ENCODE measurements at regions not wholly inside any gene's neighbourhood (a gene's known extent, or its start where the extent isn't known, plus 50 kb on each side); places are given as distances from the start of the nearest gene placed in this dataset.

- DNase-seq = no peak
Measured at GRCh38 chr1:239263801-239264200, 122.6 kb upstream of the CHRM3 start.

GRCh38 chr1:239262538-239262937, 123.8 kb upstream of the CHRM3 start:
- no peak for DNase-seq

DNA sequence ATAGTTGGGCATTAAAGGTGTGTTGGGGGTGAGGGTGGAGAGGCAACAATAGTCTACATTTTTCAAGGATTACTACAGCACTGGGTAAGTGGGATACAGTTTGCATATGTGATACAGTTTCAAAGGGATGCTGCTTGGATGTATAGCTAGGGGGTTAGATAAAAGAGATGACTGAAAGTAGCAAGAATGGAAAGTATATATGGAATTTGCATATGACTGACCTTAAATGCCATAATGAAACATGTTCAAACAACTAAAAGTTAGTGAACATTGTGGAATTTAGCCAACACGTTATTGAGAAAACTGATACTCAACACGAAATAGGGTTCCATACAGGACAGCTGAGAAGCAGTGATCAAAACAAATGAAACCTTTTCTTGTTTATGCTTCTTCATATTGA, 124.8 kb upstream of the CHRM3 start:
- no peak for DNase-seq

- no peak for DNase-seq
Measured at GRCh38 chr1:239260842-239261241, 125.5 kb upstream of the CHRM3 start.

DNA sequence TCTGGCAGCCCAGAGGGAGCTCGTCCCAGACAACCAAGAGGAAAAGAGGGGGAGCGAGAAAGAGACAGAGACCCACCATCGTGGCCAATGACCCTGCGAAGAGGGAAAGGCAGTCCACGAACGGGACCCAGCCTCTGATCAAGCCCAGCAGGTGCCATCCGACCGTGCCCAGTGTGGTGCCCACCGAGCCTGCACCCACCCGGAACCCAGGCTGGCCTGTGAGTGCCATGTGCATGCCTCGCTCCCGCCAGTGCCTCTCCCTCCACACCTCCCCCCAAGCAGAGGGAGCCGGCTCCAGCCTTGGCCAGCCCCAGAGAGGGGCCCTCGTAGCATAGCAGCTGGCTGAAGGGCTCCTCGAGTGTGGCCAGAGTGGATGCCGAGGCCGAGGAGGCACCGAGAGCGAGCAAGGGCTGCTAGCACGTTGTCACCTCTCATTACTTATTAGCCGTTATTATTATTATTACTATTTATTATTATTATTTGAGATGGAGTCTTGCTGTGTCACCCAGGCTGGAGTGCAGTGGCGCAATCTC, 130.7 kb upstream of the CHRM3 start:
- no peak for DNase-seq

- no peak for DNase-seq
Measured at GRCh38 chr1:239254999-239255398, 131.4 kb upstream of the CHRM3 start.

DNA sequence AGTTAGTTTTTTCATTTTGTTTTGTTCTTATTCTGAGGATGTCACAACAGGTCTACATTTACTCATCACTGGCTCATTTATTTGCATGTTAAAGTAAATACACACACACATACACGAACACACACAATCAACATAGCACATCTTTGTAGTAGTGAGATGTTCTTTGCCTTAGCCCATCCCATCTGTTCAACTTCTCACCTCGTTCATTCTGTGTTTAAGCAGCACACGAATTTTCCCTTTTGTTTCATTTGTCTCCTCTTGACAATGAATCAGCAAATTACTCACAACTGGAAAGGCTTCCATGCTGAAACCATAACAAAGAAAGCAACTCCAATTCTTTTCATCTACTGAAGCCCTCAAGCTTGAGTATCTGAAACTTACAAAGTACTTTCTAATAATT, 133.3 kb upstream of the CHRM3 start:
- no peak for DNase-seq

DNA sequence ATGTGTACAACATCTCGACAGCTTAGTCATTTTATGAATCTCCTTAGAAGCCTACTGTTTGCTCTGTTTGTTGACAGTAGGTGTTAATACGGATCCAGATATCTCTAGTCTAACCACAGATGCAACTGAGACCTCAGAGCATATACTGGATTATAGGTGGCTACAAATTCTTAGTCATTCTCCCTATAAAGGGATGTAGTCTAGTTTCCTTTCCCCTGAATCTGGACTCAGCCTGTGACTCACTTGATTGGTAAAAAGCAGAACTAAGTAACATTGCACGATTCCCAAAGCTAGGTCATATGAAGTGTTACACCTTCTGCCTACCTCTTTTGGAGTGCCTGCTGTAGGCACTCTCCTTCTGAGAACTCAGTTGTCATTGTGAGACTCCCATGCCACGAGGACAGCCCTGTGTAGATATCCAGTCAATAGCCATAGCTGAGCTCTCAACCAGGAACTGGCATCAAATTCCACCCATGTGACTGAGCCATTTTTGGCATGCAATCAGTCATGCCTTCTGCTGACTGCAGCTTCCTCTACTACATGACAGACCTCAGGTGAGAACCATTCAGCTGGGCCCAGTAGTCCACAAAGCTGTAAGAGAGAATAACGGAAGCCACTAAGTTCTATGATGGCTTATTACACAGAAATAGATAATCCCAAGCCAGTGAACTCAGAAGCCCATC, 135.9 kb upstream of the CHRM3 start:
- DNase-seq = no peak

GRCh38 chr1:239247285-239247684, 139.1 kb upstream of the CHRM3 start:
- no peak for DNase-seq

- DNase-seq = no peak
Measured at GRCh38 chr1:239244084-239244483, 142.3 kb upstream of the CHRM3 start.

DNA sequence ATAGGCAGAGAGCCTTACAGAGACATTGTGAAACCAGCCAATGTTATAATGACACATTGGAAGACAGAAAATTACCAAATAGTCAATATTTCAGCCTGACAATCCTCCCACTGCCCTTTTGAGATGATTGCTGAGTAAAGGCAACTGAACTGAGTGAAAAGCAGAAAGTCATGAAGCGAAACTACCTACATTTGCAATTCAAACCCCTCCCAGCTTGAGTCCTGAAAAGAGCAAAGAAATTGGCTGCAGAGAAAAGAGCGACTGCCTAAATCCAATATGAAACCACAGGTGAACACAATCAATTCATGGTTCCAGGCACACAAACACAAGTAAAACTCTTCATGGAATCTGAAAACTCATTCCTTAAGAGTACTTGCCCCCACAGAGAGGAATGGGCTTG, 143.4 kb upstream of the CHRM3 start:
- DNase-seq = no peak

GRCh38 chr1:239242404-239242803, 144.0 kb upstream of the CHRM3 start:
- no peak for DNase-seq

GRCh38 chr1:239240736-239241135, 145.6 kb upstream of the CHRM3 start:
- DNase-seq = no peak

- DNase-seq = no peak
Measured at GRCh38 chr1:239239529-239239928, 146.8 kb upstream of the CHRM3 start.

GRCh38 chr1:239237912-239238311, 148.5 kb upstream of the CHRM3 start:
- no peak for DNase-seq

DNA sequence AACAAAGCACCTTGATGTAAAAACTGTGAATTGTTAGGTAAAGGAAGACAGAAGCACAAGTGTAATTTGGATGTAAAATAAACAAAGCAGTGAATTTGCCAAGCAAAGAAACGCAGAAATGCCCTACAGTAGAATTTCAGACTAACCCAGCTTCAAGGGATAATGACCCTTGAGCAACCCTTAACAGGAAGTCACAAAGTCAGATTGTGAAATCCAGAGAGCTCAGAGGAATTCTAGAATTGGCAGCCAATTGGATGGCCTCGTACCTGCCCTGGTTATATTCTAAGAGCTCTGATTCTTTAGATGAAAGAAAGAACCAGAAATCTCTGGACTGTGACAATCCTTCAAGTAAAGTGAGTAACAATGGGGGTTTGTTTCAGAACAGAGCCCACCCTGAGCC, 152.7 kb upstream of the CHRM3 start:
- no peak for DNase-seq

- DNase-seq = no peak
Measured at GRCh38 chr1:239232921-239233320, 153.4 kb upstream of the CHRM3 start.

GRCh38 chr1:239228451-239228850, 157.9 kb upstream of the CHRM3 start:
- DNase-seq = no peak

DNA sequence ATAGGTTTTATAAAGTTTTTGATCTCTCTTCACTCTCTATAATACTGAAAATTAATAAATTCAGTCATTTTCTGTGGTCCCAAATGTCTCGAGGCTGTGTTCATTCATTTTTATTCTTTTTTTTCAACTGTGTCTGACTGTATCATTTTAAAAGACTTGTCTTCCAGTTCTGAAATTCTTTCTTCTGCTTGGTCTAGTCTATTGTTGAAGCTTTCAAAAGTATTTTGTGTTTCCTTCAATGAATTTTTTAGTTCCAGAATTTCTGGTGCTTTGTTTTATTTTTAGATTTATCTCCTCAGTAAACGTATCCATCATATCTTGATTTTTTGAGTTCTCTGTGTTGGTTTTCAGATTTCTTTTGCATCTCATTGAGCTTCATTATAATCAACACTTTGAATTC, 161.0 kb upstream of the CHRM3 start:
- DNase-seq = no peak

GRCh38 chr1:239224100-239224499, 162.3 kb upstream of the CHRM3 start:
- no peak for DNase-seq

- no peak for DNase-seq
Measured at GRCh38 chr1:239222999-239223398, 163.4 kb upstream of the CHRM3 start.

DNA sequence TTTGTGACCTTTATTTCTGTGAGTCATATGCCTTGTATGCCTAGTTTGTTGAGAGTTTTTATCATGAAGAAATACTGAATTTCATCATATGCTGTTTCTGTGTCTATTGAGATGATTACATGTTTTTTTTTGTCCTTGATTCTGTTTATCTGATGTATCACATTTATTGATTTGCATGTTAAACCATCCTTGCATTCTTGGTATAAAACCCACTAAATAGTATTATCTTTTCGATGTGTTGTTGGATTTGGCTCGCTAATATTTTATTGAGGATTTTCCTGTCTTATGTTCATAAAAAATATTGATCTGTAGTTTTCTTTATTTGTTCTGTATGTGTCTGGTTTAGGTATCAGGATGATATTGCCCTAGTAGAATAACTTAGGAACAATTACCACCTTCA, 164.7 kb upstream of the CHRM3 start:
- no peak for DNase-seq

GRCh38 chr1:239219679-239220078, 166.7 kb upstream of the CHRM3 start:
- no peak for DNase-seq

DNA sequence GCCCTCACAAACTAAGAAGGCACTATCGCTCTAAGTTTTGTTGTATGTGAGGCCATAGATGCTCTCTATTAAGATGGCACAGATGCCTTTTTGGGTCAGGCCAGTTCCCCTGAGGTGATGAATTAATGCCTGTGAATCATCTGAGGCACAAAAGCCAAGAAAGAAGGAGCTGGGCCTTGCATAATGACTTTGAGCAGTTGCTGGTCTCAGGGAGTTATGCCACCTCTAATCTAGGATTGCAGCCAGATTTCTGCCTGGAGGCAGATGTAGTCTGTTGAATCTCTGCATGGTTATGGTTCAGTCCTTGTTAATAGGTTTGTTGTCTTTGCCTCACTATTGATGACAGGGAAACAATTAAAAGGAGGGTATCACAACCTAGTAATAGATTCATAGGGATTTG, 168.1 kb upstream of the CHRM3 start:
- no peak for DNase-seq

DNA sequence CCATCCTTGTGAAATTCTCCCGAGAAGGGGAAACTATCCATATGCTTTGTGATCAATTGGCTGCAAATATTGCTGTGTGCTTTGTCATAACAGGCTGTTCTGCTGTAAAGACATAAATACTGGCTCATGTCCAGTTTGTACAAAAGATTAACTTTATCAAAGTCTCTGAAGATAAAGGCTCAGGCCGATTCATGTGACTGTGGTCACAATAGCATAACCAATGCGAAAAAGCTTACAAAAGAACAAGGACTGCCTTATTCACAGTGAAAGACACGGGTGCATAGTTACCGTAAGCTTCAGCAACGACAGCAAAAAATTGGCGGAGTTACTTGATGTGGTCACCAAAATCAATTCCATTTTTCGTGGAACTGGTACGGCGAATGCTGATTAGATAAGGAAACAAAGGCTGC, 173.6 kb upstream of the CHRM3 start:
- no peak for DNase-seq

Data from NCI-H2171 (cell line).